HG02571 (cell line): ENCODE measurements at regions not wholly inside any gene's neighbourhood (a gene's known extent, or its start where the extent isn't known, plus 50 kb on each side); places are given as distances from the start of the nearest gene placed in this dataset.

Source experiments
- ATAC-seq: cut with Tn5 transposase; IDR thresholded peaks from one replicate; pipeline ENCODE4 v1.9.1; 2021; ENCODE audit warnings: mild to moderate bottlenecking, moderate library complexity; ENCODE audit not compliant: unreplicated experiment

- peak; percentile 100 for ATAC-seq
Measured at GRCh38 chr5:124444147-124444775, 302.2 kb downstream of the ZNF608 start.

- ATAC-seq: no peak
Measured at GRCh38 chr5:124440471-124440870, 306.0 kb downstream of the ZNF608 start.

GRCh38 chr5:124439609-124440008 is 306.8 kb downstream of the ZNF608 start:
- no peak for ATAC-seq

GRCh38 chr5:124438903-124439281 is 307.5 kb downstream of the ZNF608 start:
- ATAC-seq: no peak

DNA sequence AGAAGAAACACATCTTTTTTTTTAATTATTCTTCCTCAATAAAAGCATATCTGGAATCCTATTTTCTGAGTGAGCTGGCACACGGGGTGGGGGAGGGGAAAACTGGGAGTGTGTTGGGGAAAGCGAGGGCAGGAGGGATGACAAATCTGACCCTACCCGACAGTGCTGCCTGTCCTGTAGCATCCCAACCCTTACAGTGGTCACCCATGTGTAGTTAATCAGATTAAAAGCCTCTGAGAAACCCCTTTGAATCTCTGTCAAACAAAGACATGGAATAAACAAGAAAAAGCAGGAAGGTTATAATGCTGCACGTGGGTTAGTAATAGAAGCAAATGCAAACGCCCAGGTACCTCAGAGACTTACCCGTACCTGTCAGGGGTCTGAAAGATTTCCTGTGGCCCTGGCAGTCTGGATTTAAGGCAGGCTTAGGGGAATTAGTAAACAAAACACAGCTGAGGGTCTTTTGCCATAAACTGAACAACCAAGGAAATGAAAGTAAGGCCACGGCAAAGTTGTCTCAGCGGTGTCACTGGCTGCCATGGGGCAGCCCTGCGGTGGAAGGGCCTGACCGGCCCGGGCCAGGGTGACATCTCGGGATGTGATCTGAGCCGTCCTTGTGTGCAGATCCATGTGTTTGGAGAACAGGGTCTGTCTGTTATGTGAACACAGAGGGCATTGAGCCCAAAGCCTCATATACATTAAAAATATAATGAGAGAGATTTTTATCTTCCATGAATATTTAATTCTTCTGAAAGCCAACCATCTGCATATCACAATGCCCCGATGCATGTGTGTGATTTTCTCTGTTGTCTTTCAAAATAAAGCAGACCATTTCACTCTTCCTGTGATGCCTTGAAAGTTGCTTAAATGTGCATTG is 308.2 kb downstream of the ZNF608 start:
- ATAC-seq: no peak

DNA sequence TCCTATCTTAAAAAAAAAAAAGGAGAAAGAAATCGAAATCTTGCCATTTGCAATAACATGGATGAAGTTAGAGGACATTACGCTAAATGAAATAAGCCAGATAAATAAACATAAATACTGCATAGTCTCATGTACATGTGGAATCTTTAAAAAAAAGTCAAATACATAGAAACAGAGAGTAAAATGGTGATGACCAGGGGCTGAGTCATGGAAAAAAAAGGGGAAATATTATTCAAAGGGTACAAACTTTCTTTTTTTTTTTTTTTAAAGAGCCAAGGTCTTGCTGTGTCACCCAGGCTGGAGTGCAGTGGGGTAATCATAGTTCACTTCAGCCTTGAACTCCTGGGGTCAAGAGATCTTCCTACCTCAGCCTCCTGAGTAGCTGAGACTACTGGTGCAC is 310.1 kb downstream of the ZNF608 start:
- ATAC-seq: no peak

- no peak for ATAC-seq
Measured at GRCh38 chr5:124433170-124433569, 313.3 kb downstream of the ZNF608 start.

DNA sequence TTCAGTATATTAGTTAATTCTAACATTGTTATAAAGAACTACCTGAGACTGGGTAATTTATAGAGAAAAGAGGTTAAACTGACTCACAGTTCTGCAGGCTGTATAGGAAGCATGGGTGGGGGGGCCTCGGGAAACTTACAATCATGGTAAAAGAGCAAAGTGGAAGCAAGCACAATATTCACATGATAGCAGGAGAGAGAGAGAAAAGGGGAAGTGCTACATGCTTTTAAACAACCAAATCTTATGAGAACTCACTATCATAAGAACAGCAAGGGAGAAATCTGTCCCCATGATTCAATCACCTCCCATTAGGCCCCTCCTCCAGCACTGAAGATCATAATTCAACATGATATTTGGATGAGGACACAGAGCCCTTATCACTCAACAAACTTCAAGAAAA is 324.9 kb downstream of the ZNF608 start:
- ATAC-seq: no peak

DNA sequence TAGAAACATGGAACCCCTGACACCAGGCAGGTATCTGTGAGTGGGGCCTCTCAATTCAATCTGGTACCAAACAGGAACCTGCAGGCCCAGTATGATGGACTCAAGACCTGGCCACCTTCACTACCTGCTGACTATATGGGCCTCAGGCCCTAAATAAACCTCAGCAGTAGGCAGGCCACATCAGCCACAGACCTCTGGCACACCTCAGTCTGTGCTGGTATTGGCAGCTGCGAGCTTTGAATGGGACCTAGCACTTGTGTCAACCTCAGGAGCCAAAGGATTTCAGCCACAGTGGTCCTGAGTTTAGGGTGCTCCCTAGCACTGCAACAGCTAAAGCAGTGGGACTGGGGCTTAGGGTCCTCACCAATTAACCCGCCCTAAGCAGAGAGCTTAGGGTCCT is 325.5 kb downstream of the ZNF608 start:
- ATAC-seq: no peak

DNA sequence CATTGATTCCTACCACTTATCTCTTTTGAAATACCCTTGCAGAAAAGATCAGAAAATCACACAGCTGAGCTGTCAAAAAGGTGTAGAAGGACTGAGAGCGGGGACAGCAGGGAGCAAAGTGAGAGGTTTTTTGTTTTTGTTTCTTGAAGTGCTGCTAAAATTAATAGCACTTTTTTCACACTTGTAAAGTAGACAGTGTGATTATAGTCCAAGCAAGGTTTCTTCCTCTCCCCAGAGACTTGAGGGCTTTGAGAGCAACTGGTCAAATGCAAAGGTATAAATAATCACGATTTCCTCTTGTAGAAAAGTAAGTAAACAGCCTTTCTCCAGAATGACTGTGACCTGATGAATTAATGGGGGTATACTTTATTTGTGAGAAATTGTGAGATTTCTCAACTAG is 326.9 kb downstream of the ZNF608 start:
- no peak for ATAC-seq

DNA sequence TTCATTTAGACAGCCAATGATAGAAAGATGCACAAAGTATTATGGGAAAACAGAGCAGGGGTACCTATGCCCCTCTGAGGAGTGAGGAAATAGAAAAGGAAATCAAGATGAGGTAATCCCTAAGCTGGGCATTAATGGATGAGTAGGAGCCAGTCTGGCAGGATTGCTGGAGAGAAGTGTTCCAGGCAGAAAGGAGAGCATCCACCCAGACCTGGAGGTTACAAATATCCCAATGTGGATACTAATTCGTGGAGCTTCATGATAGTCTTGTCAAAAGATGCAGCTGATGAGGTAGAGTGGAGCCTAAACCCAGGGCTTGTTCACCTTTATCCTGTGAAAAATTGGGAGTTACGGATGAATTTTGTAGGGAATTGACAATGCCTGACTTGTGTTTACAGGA is 328.0 kb downstream of the ZNF608 start:
- ATAC-seq: no peak

GRCh38 chr5:124417196-124417595 is 329.2 kb downstream of the ZNF608 start:
- ATAC-seq: no peak

GRCh38 chr5:124416627-124417026 is 329.8 kb downstream of the ZNF608 start:
- ATAC-seq: no peak

GRCh38 chr5:124414973-124415372 is 331.5 kb downstream of the ZNF608 start:
- ATAC-seq: no peak

- ATAC-seq: peak; percentile 88
Measured at GRCh38 chr5:124410539-124411488, 335.6 kb downstream of the ZNF608 start.

DNA sequence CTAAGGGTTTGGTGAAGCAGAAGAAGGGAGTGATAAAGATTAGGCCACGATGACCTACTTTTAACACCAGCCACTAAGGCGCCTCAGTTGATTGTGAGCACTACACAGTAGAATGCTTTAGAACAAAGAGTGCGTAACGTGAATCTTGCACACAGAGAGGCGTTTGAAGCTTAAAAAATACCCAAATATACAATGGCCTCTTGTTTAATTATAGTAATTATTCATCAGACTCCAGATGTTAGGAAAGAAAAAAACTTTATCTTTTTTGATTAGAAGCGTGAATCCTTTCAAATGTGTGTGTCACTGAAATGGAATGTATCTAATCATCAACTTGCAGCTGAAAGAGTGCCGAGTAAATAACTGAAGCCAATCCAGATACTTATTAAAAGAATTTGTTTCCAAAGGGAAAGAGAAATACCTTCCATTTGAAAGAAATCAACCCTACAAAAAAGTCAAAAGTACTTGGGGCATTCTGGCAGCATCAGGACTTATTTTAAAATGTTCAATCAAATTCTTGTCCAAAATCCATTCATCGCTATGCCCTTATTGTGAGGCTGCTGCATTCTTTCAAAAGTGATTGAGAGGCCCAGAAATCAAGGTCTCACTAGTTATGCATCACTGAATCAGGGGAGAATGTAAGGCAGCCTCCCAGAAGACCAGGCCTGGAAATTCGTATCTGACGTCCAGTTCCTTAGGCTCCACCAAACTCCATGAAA is 337.5 kb downstream of the ZNF608 start:
- ATAC-seq: no peak

GRCh38 chr5:124404796-124405195 is 341.6 kb downstream of the ZNF608 start:
- ATAC-seq: no peak

- no peak for ATAC-seq
Measured at GRCh38 chr5:124403281-124403680, 343.2 kb downstream of the ZNF608 start.

GRCh38 chr5:124402144-124402581 is 344.3 kb downstream of the ZNF608 start:
- ATAC-seq: no peak

GRCh38 chr5:124401476-124402143 is 344.8 kb downstream of the ZNF608 start:
- ATAC-seq: no peak
